Activated naive CD4-positive, alpha-beta T cell treated with anti-CD3 and anti-CD28 coated beads, Interleukin-2, amount 50 U/mL, for 24 hours (primary cell): ENCODE measurements at regions not wholly inside any gene's neighbourhood (a gene's known extent, or its start where the extent isn't known, plus 50 kb on each side); places are given as distances from the start of the nearest gene placed in this dataset.
"Not testable (repeated sequence)": the region's sequence is repeated elsewhere in the genome, so short reads cannot be mapped to it uniquely, and the experiment has no call there.

ENCODE experiments used
- H3K27ac Mint-ChIP-seq: one replicate; pipeline ENCODE4 v1.8.0; 2021; ENCODE audit warnings: mild to moderate bottlenecking, mixed read lengths
- H3K27me3 Mint-ChIP-seq: one replicate; pipeline ENCODE4 v1.8.0; 2021; ENCODE audit warnings: mixed read lengths
- H3K36me3 Mint-ChIP-seq: one replicate; pipeline ENCODE4 v1.8.0; 2021; ENCODE audit warnings: mixed read lengths
- H3K4me1 Mint-ChIP-seq: one replicate; pipeline ENCODE4 v1.8.0; 2021; ENCODE audit warnings: mixed read lengths
- H3K4me3 Mint-ChIP-seq: one replicate; pipeline ENCODE4 v1.8.0; 2021; ENCODE audit warnings: mild to moderate bottlenecking, mixed read lengths
- H3K9me3 Mint-ChIP-seq: one replicate; pipeline ENCODE4 v1.8.0; 2021; ENCODE audit warnings: mixed read lengths

- H3K27me3 Mint-ChIP-seq: no peaks in the 10 kb centered on the region
- peaks cover 10% of the 10 kb centered on the region for H3K9me3 Mint-ChIP-seq
These were observed 1048.6 kb upstream of the SEMA6A start for GRCh38 chr5:117623042-117623805.

GRCh38 chr5:117621921-117622320 is 1047.3 kb upstream of the SEMA6A start:
- no peaks in the 10 kb centered on the region for H3K4me1 Mint-ChIP-seq

More at GRCh38 chr5:117623042-117623805, 1048.6 kb upstream of the SEMA6A start:
- Mint-ChIP-seq H3K4me1 (no peaks in the 10 kb centered on the region), H3K4me3 (no peak overlapping the region), H3K36me3 (no peaks in the 10 kb centered on the region), H3K27ac (no peak overlapping the region)

GRCh38 chr5:117615226-117615625 is 1040.6 kb upstream of the SEMA6A start:
- Mint-ChIP-seq H3K27me3 (no peaks in the 10 kb centered on the region), H3K4me1 (no peaks in the 10 kb centered on the region), H3K27ac (no peak overlapping the region), H3K9me3 (peaks cover 7% of the 10 kb centered on the region), H3K4me3 (no peak overlapping the region), H3K36me3 (no peaks in the 10 kb centered on the region)

More at GRCh38 chr5:117621921-117622320, 1047.3 kb upstream of the SEMA6A start:
- Mint-ChIP-seq H3K9me3 (peaks cover 8% of the 10 kb centered on the region), H3K4me3 (no peak overlapping the region), H3K36me3 (no peaks in the 10 kb centered on the region), H3K27ac (no peak overlapping the region), H3K27me3 (no peaks in the 10 kb centered on the region)

GRCh38 chr5:117614408-117614807 is 1039.8 kb upstream of the SEMA6A start:
- H3K36me3 Mint-ChIP-seq: no peaks in the 10 kb centered on the region
- H3K27me3 Mint-ChIP-seq: no peaks in the 10 kb centered on the region
- H3K4me3 Mint-ChIP-seq: no peak overlapping the region
- no peak overlapping the region for H3K27ac Mint-ChIP-seq
- peaks cover 14% of the 10 kb centered on the region for H3K9me3 Mint-ChIP-seq
- H3K4me1 Mint-ChIP-seq: no peaks in the 10 kb centered on the region

GRCh38 chr5:117604845-117605244 is 1030.2 kb upstream of the SEMA6A start:
- no peaks in the 10 kb centered on the region for H3K4me1 Mint-ChIP-seq
- no peak overlapping the region for H3K4me3 Mint-ChIP-seq
- no peak overlapping the region for H3K27ac Mint-ChIP-seq
- no peaks in the 10 kb centered on the region for H3K27me3 Mint-ChIP-seq
- H3K9me3 Mint-ChIP-seq: peaks cover 3% of the 10 kb centered on the region
- no peaks in the 10 kb centered on the region for H3K36me3 Mint-ChIP-seq

- not testable (repeated sequence) for H3K27ac Mint-ChIP-seq, H3K9me3 Mint-ChIP-seq, H3K27me3 Mint-ChIP-seq
These were observed 1025.2 kb upstream of the SEMA6A start for GRCh38 chr5:117599811-117600210.

GRCh38 chr5:117594166-117594565 is 1019.5 kb upstream of the SEMA6A start:
- no peak overlapping the region for H3K4me3 Mint-ChIP-seq
- peaks cover 9% of the 10 kb centered on the region for H3K9me3 Mint-ChIP-seq

More at GRCh38 chr5:117599811-117600210, 1025.2 kb upstream of the SEMA6A start:
- H3K36me3 Mint-ChIP-seq, H3K4me1 Mint-ChIP-seq, H3K4me3 Mint-ChIP-seq: not testable (repeated sequence)

GRCh38 chr5:117590944-117591343 is 1016.3 kb upstream of the SEMA6A start:
- Mint-ChIP-seq H3K27me3 (no peaks in the 10 kb centered on the region), H3K4me1 (no peaks in the 10 kb centered on the region), H3K9me3 (no peaks in the 10 kb centered on the region), H3K27ac (no peak overlapping the region), H3K4me3 (no peak overlapping the region), H3K36me3 (no peaks in the 10 kb centered on the region)

More at GRCh38 chr5:117594166-117594565, 1019.5 kb upstream of the SEMA6A start:
- H3K27me3 Mint-ChIP-seq: no peaks in the 10 kb centered on the region
- peaks cover 2% of the 10 kb centered on the region for H3K36me3 Mint-ChIP-seq
- no peaks in the 10 kb centered on the region for H3K4me1 Mint-ChIP-seq
- no peak overlapping the region for H3K27ac Mint-ChIP-seq

- H3K4me3 Mint-ChIP-seq: no peak overlapping the region
These were observed 1014.0 kb upstream of the SEMA6A start for GRCh38 chr5:117588611-117589010.

GRCh38 chr5:117587111-117587510 is 1012.5 kb upstream of the SEMA6A start:
- H3K4me3 Mint-ChIP-seq: no peak overlapping the region
- no peaks in the 10 kb centered on the region for H3K27me3 Mint-ChIP-seq
- no peaks in the 10 kb centered on the region for H3K9me3 Mint-ChIP-seq
- H3K4me1 Mint-ChIP-seq: no peaks in the 10 kb centered on the region
- no peak overlapping the region for H3K27ac Mint-ChIP-seq
- H3K36me3 Mint-ChIP-seq: no peaks in the 10 kb centered on the region

More at GRCh38 chr5:117588611-117589010, 1014.0 kb upstream of the SEMA6A start:
- Mint-ChIP-seq H3K36me3 (no peaks in the 10 kb centered on the region), H3K27ac (no peak overlapping the region), H3K9me3 (no peaks in the 10 kb centered on the region), H3K4me1 (no peaks in the 10 kb centered on the region), H3K27me3 (no peaks in the 10 kb centered on the region)

- Mint-ChIP-seq H3K27ac (no peak overlapping the region), H3K4me3 (no peak overlapping the region), H3K27me3 (no peaks in the 10 kb centered on the region), H3K36me3 (no peaks in the 10 kb centered on the region), H3K4me1 (no peaks in the 10 kb centered on the region), H3K9me3 (no peaks in the 10 kb centered on the region)
These were observed 994.0 kb upstream of the SEMA6A start for GRCh38 chr5:117568622-117569021.

GRCh38 chr5:117568126-117568525 is 993.5 kb upstream of the SEMA6A start:
- H3K27me3 Mint-ChIP-seq: no peaks in the 10 kb centered on the region
- H3K4me3 Mint-ChIP-seq: no peak overlapping the region
- H3K4me1 Mint-ChIP-seq: no peaks in the 10 kb centered on the region
- H3K9me3 Mint-ChIP-seq: no peaks in the 10 kb centered on the region
- H3K27ac Mint-ChIP-seq: no peak overlapping the region
- H3K36me3 Mint-ChIP-seq: no peaks in the 10 kb centered on the region

GRCh38 chr5:117562647-117563046 is 988.0 kb upstream of the SEMA6A start:
- Mint-ChIP-seq H3K36me3 (no peaks in the 10 kb centered on the region), H3K27ac (no peak overlapping the region), H3K4me3 (no peak overlapping the region), H3K9me3 (peaks cover 6% of the 10 kb centered on the region), H3K4me1 (no peaks in the 10 kb centered on the region), H3K27me3 (no peaks in the 10 kb centered on the region)

- no peak overlapping the region for H3K4me3 Mint-ChIP-seq
- no peaks in the 10 kb centered on the region for H3K36me3 Mint-ChIP-seq
- no peaks in the 10 kb centered on the region for H3K4me1 Mint-ChIP-seq
- H3K27me3 Mint-ChIP-seq: no peaks in the 10 kb centered on the region
- peaks cover 6% of the 10 kb centered on the region for H3K9me3 Mint-ChIP-seq
- no peak overlapping the region for H3K27ac Mint-ChIP-seq
These were observed 986.9 kb upstream of the SEMA6A start for GRCh38 chr5:117561531-117561930.

GRCh38 chr5:117559005-117559844 is 984.6 kb upstream of the SEMA6A start:
- Mint-ChIP-seq H3K4me3 (no peak overlapping the region), H3K36me3 (no peaks in the 10 kb centered on the region), H3K4me1 (no peaks in the 10 kb centered on the region), H3K27ac (no peak overlapping the region), H3K9me3 (peaks cover 6% of the 10 kb centered on the region), H3K27me3 (no peaks in the 10 kb centered on the region)

- H3K9me3 Mint-ChIP-seq: no peaks in the 10 kb centered on the region
- no peaks in the 10 kb centered on the region for H3K36me3 Mint-ChIP-seq
- H3K4me1 Mint-ChIP-seq: no peaks in the 10 kb centered on the region
- H3K27me3 Mint-ChIP-seq: no peaks in the 10 kb centered on the region
- no peak overlapping the region for H3K4me3 Mint-ChIP-seq
- H3K27ac Mint-ChIP-seq: no peak overlapping the region
These were observed 976.6 kb upstream of the SEMA6A start for GRCh38 chr5:117551236-117551635.
